ENCODE measurements at regions not wholly inside any gene's neighbourhood (a gene's known extent, or its start where the extent isn't known, plus 50 kb on each side); places are given as distances from the start of the nearest gene placed in this dataset.

- H2AFZ ChIP-seq (ENCODE audit: low read depth, low read length): no peak overlapping the region
- H3K9ac ChIP-seq (ENCODE audit: low read length): no peak overlapping the region
- H3K27me3 ChIP-seq (ENCODE audit: insufficient read depth, low read depth, low read length): no peaks in the 10 kb centered on the region
- no peaks in the 10 kb centered on the region for H3F3A ChIP-seq (ENCODE audit: insufficient read depth, low read length, poor library complexity, severe bottlenecking)
- TF ChIP-seq REST (IDR thresholded peaks at IDR 0.05; ENCODE audit: borderline replicate concordance): no peak
- TF ChIP-seq EP300 (conservative IDR thresholded peaks at IDR 0.05; ENCODE audit: poor library complexity, severe bottlenecking): no peak
- TF ChIP-seq EZH2 (IDR thresholded peaks at IDR 0.05; ENCODE audit: borderline replicate concordance, insufficient read depth, low read length, poor library complexity, severe bottlenecking): no peak
- TF ChIP-seq RAD21 (conservative IDR thresholded peaks at IDR 0.05): no peak
- TF ChIP-seq SMC3 (conservative IDR thresholded peaks at IDR 0.05; ENCODE audit: poor library complexity): no peak
- TF ChIP-seq MXI1 (conservative IDR thresholded peaks at IDR 0.05; ENCODE audit: poor library complexity, severe bottlenecking): no peak
- no peak for TF ChIP-seq TAF1 (IDR thresholded peaks at IDR 0.05; ENCODE audit: low read depth)
- no peak for TF ChIP-seq CTCF (IDR thresholded peaks at IDR 0.05; ENCODE audit: poor library complexity, severe bottlenecking)
- TF ChIP-seq POLR2AphosphoS5 (IDR thresholded peaks at IDR 0.05): no peak
- H3K4me3 ChIP-seq (ENCODE audit: low read length): no peak overlapping the region
- H3K27ac ChIP-seq (ENCODE audit: low read length): no peak overlapping the region
- H3K4me2 ChIP-seq (ENCODE audit: low read length): no peak overlapping the region
- no peaks in the 10 kb centered on the region for H3K9me2 ChIP-seq (ENCODE audit: insufficient read depth, low read length)
- no peaks in the 10 kb centered on the region for H4K20me1 ChIP-seq (ENCODE audit: insufficient read depth)
- H3K36me3 ChIP-seq (ENCODE audit: insufficient read depth, low read length): no peaks in the 10 kb centered on the region
- H3K79me2 ChIP-seq (replicated peaks; ENCODE audit: insufficient read depth, low read length): no peaks in the 10 kb centered on the region
- no peaks in the 10 kb centered on the region for H3K9me3 ChIP-seq (ENCODE audit: low read length)
These were observed 55.1 kb upstream of the GRK3 start for GRCh38 chr22:25509374-25509791.

- Histone ChIP-seq H3K27me3 (ENCODE audit: insufficient read depth, low read depth, low read length) (no peaks in the 10 kb centered on the region), H3F3A (ENCODE audit: insufficient read depth, low read length, poor library complexity, severe bottlenecking) (no peaks in the 10 kb centered on the region), H3K27ac (ENCODE audit: low read length) (no peak overlapping the region), H4K20me1 (ENCODE audit: insufficient read depth) (no peaks in the 10 kb centered on the region), H3K4me3 (ENCODE audit: low read length) (no peak overlapping the region), H3K79me2 (replicated peaks; ENCODE audit: insufficient read depth, low read length) (no peaks in the 10 kb centered on the region), H2AFZ (ENCODE audit: low read depth, low read length) (no peak overlapping the region), H3K4me2 (ENCODE audit: low read length) (no peak overlapping the region), H3K9me3 (ENCODE audit: low read length) (no peaks in the 10 kb centered on the region), H3K36me3 (ENCODE audit: insufficient read depth, low read length) (no peaks in the 10 kb centered on the region), H3K9me2 (ENCODE audit: insufficient read depth, low read length) (no peaks in the 10 kb centered on the region), H3K9ac (ENCODE audit: low read length) (no peak overlapping the region)
- no peak for TF ChIP-seq POLR2AphosphoS5 (IDR thresholded peaks at IDR 0.05)
- no peak for TF ChIP-seq RAD21 (conservative IDR thresholded peaks at IDR 0.05)
- no peak for TF ChIP-seq CTCF (IDR thresholded peaks at IDR 0.05; ENCODE audit: poor library complexity, severe bottlenecking)
These were observed 53.6 kb upstream of the GRK3 start for GRCh38 chr22:25510876-25511275.
